Fibroblast of gingiva (primary cell): ENCODE measurements at regions not wholly inside any gene's neighbourhood (a gene's known extent, or its start where the extent isn't known, plus 50 kb on each side); places are given as distances from the start of the nearest gene placed in this dataset.

ENCODE experiments used
- DNase-seq: peaks from one replicate; pipeline ENCODE4 v3.0.0-alpha.2; 2011; ENCODE audit warnings: low read depth

DNA sequence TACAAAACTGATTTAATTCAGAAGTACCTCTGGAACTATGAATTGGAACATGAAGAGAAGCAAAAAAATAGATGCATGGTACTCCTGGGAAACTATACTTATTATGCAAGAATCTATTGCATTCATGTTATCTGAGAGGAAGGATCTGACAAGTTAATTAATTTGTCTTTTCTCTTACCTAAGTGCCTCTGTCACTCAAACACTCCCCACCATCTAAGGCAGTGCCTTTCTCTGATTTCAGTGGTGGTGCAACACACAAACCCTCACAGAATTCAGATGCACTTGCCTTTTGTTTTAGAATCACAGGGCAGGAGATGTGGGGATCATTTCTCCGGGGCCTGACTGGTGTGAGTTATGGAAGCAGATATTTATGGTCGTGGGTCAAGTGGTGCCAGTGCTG, 52.5 kb upstream of the C9orf72 start:
- no peak for DNase-seq

DNA sequence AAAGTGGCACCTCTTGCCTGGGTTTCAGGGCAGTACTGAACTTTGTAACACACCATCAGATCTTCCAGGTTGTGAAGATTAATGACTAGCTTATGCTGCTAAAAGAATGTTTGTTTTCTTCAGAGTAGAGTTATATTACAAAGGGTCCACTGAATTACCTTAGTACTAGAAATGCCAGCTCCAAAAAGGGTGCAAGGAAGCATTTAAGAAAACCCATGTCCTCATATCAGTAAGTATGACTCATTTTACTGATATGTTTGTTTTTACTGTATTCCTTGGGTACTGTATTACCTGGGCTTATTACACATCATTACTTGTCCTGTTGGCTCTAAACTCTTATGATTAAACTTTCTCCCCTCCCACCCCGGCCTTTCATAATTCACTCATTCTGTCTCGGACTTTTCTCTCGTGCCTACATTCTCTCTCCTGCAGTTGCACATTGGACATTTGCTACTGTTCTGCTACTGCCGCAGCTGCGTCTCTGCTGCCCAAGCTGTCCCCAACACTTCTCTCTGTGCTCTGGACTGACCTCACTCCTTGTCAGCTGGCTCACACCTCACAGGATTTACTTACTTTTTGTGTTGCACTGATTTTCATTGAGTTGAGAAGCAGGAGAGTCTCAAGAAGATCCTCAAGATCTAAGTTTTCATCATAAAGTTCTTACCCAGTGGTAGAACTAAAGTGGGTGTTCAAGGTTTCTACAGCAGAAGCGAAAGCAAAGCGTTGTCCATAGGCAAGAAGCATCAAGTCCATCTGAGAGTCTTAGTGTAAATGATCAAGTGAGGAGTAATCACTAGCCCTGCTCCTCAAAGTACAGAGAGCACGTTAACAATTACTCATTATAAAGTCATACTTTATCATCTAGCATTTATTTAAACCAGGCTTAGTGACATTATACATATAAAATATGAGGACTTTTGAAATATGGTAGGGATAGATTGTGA, 53.2 kb upstream of the C9orf72 start:
- no peak for DNase-seq

DNA sequence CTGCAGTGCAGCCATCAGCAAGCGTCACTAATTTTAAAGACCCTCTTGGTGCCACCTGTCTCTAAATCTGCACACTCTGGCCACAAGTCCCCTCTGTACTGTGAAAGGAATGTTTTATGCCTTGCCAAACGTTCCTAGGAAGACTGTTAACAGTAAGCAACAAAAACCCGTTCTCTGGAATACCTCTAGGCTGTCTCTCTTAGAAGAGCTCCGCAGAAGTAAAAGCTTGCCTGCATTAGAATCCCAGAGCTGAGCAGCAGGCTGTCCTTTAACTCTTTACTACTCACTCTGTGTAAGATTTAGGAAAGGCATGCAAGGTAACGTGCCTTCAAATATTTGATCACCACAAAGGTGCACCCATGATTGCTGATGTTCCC, 53.9 kb upstream of the C9orf72 start:
- DNase-seq, result no peak

DNA sequence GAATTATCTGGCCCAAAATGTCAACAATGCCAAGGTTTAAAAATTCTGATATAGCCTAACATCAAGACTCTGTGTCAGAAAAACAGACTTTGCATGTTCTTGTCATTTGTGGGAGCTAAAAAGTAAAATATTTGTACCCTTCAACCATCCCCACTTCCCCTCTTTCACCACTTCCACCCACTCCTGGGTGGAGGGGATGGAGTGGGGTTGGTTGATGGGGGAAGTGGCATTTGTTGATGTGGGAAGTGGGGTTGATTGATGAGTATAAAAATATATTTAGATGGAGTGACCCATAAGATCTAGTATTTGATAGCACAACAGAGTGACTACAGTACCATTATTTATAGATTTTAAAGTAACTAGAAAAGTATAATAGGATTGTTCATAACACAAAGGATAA, 55.0 kb upstream of the C9orf72 start:
- no peak for DNase-seq

DNA sequence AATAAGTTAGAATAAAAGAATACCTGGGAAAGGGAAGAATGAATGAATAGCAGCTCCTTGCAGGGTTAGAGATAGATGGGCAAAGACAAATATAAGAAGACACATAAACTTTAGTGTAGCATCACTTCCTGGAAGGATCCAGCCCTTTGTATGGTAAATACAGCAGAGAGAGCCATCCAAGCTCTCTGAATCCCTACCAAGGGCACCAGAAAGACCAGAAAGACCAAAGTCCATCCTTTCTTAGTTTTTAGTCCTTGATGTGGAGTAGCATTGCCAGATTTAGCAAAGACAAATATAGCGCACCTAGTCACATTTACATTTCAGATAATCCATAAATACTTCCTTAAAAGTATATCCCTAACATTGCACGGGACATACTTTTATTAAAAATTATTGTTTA, 56.1 kb upstream of the C9orf72 start:
- DNase-seq, result no peak

DNA sequence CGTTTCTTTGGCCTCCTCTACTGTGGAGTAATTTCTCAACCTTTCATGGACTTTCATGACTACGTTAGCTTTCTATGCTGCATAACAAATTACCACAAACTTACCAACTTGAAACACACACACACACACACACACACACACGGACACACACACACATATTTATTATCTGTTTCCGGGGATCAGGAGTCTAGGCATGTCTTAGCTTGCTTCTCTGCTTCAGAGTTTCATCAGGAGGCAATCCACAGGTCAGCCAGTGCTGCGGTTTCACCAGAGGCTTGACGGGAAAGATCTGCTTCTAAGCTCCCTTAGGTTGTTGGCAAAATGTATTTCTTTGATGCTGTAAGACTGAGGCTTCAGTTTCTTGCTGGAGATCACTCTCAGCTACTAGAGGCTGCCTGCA, 59.0 kb upstream of the C9orf72 start:
- DNase-seq, result no peak

DNA sequence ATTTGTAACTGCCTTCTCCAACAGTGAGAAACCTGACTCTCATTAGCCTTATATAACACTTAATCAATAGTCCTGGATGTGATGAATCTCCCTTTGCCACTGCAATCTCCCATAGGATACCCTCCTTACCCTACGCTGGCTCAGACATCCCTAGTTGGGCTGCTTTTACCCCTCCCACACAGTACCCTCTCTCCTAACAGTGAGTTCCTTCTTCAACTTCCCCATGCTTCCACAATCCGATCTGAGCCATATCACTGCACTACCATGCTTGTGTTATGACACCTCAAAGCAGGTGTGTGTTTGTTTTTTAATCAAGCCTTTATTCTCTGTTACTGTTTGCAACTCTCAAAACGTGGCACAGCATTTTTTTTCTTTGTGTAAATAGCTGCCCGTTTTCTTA, 60.5 kb upstream of the C9orf72 start:
- no peak for DNase-seq

DNA sequence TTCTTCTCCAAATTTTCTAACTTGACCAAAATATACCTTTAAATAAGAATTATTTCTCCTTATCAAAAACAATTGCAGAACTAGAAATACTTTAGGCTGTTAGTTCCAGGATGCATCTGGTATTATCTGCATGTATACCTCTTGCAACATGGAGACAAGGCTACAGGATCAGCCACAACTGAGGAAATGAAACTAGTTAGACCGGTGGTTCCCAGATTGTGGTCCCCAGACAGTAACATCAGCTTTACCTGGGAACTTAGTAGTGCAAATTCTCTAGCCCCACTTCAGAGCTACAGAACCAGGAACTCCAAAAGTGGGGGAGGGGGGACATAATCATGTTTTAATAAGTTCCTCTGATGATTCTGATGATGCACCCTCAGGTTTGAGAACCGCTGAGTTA, 61.6 kb upstream of the C9orf72 start:
- no peak for DNase-seq

DNA sequence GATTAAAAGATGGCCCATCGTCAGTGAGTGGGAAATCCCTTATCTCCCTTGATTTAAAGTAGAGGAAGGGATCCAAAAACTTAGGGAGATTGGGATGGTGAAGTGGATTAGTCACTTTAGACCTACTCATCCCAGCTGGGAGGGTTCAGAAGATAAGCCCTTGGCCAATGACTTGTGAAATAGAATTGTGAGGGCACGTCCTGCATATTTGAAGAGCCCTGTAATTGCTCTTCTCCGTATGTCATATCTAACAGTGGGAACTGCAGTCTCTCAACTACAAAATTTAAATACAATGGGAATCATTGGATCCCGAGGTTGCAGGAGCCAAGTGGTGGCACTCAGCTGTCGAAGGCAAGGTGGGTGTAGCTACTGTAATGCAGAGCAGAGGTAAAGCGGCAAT, 65.4 kb upstream of the C9orf72 start:
- DNase-seq, result no peak

DNA sequence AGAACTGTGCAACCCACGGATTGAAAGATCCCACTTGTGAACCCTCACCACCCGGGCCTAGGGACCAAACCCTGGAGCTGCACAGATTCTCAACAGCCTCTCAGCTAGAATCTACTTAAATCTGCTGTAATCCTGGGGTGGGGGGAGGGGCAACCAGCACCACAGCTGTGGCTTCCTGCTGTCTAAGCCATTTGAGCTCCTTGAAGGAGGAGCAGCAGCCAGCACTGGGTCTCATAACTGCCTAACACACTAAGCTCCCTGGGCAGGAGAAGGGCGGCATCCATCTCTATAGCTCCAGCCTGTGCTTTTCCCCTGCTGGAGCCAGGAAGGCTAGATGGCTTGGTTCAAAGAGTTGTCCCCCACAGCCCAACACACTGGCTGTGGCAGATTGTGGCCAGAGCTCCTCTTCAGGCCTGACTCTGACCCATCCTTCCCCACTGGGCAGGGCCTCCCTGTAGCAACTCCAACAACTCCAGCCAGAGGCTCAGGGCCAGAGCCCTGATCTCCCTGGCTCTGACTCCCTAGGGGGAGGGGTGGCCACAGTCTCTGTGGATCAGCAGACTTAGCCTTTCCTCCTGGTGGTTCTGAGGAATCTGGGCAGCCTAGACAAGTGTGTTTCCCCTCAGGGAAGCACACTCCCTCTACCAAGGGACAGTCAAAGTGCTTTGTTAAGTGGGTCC, 72.0 kb upstream of the C9orf72 start:
- DNase-seq, result no peak

DNA sequence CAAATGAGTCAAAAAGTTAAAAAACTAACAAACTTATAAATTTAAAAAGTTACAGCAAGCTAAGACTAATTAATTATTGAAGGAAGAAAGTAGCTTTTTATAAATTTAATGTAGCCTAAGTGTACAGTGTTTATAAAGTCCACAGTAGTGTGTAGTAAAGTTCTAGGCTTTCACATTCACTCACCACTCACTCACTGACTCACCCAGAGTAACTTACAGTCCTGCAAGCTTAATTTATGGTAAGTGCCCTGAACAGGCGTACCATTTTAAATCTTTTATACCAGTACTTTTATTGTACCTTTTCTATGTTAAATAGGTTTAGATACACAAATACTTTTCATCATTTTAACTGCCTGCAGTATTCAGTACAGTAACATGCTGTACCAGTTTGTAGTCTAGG, 80.0 kb upstream of the C9orf72 start:
- no peak for DNase-seq

DNA sequence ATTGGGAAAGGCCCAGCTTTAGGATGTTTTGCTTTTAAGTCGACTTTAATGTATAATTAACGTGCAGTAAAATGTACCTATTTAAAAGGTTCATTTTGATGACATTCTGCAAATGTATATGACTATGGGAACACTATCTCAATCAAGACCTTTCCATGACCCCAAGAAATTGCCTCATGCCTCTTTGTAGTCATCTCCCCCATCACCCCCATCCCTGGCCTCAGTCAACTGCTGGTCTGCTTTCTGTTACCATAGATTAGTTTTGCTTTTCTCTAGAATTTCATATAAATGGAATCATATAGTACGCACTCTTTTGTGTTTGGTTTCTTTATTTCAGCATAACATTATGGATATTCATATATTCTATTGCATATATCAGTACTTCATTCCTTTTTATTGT, 80.7 kb upstream of the C9orf72 start:
- DNase-seq, result no peak

DNA sequence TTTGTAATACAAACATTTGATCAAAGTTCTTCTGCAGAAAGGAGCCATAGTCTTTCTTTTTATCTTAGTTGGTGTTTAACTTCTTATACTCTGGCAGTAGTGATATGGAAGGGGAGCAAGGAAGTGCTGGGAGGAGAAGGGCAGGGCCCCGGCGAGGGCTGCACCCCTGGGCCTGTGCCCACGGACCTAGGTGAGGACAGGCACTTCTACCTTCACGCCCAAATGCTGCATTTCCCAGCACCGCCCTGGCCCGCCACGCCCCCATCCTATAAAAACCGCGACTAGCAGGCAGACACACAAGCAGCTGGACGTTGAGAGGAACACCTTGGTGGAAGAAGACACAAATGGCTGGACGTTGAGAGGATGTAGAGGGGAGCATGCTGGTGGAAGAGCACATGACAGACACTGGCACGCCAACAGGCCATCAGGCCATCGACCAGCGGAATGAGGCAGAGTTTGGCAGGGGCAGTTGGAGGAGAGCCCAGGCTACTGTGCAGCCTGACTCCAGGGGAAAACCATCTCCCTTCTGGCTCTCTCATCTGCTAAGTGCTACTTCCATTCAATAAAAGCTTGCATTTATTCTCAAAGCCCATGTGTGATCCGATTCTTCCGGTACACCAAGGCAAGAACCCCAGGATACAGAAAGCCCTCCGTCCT, 81.5 kb upstream of the C9orf72 start:
- no peak for DNase-seq

DNA sequence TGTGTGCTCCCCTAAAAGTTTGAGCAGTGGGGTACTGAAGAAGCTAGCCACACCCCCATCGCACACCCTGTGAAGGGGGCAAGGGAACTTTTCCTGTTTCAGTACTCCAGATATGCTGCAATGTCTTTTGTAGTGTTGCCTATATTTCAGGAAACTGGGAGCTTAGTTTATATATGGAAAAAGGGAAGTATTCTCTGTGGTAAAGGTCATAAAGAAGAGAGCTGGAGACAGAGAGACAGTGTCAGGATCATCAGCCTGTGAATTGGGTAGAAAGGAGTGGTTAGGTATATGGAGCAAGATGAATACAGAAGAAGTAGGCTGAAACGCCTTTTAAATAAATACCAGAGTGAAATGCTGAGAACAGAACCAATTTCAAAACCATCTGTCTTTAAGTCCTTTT, 82.2 kb upstream of the C9orf72 start:
- no peak for DNase-seq

DNA sequence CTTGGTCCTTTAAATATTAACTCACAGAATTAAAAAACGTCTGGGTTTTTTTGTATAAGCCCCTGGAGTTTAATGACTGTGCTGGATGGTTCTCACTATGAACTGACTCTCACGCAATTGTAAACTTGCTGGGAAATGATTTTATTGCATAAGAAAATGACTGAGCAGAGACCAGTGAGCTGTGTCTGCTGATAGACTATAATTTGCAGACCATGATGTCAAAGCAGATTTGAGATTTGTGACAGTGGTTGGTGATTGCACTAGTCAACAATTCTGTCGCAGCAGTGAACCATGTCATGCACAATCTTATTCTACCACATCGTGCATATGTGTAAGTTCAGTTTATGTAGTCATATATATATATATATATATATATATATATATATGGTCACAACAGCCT, 85.7 kb upstream of the C9orf72 start:
- DNase-seq, result no peak

DNA sequence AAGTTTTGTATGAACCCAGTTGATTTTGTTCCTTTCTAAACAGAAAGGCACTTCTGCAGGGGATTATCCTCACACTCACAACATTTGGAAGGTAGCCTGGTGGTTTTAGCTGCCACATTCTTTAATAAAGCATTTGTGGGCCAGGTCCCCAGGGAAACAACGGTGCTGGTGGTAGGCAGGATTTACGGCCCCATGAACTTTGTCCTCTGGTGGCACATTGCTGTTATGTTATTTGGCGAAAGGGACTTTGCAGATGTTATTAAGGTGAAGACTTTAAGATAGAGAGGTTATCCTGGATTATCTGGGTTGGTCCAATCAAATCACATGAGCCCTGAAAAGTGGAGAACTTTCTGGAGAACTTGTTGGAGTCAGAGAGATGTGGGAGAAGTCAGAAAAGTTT, 86.3 kb upstream of the C9orf72 start:
- DNase-seq, result no peak

DNA sequence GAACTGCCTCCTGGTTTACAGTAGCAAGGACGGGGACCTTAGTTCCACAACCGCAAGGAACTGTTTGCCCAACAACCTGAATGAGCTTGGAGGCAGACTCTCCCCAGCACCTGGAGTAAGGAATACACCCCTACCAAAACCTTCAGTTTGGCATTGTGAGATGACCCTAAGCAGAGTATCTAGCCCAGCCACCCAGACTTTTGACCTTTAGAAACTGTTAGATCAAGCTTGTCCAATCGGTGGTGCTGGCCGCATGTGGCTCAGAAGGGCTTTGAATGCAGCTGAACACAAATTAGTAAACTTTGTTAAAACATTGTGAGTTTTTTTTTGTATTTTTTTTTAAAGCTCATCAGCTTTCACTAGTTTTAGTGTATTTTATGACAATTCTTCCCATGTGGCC, 86.9 kb upstream of the C9orf72 start:
- no peak for DNase-seq

DNA sequence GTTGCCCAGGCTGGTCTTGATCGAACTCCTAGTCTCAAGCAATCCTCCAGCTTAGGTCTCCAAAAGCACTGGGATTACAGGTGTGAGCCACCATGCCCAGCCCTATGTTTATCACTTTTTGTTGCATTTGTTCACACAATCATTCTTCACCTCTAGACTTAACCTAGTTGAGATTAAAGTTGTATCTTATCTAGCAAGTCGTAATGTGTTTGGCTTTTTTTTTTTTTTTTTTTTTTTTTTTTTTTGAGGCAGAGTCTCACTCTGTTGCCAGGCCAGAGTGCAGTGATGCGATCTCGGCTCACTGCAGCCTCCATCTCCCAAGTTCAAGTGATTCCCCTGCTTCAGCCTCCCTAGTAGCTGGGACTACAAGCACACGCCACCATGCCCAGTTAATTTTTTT, 90.2 kb upstream of the C9orf72 start:
- DNase-seq, result no peak

DNA sequence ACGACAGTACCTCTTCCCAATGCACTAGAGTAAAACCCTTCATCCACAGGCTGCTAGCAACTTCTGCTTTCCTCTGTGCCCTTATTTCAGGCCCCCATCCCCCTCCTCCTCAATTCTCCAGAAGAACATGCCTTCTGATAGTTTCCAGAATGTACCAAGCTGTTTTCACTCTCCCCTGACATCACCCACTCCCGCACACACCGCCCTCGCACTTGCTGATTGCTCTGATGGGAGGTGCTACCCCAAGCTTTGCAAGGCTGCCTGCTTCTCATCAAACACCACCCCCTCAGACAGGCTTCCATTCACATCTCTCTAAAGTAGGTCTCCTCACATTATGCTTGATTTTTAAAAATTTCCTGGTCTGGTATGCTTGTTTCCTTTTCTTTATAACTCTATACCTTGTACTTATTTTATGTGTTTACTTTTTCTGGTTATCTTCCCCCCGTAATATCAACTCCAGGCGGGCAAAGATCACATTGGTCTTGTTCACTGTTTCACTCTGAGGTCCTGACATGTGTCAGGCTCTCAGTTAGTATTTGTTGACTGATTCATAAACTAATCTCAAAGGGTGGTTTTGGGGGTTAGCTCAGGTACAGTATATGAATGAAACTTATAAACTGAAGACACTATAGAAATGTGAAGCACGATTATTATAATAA, 91.0 kb upstream of the C9orf72 start:
- DNase-seq, result no peak

DNA sequence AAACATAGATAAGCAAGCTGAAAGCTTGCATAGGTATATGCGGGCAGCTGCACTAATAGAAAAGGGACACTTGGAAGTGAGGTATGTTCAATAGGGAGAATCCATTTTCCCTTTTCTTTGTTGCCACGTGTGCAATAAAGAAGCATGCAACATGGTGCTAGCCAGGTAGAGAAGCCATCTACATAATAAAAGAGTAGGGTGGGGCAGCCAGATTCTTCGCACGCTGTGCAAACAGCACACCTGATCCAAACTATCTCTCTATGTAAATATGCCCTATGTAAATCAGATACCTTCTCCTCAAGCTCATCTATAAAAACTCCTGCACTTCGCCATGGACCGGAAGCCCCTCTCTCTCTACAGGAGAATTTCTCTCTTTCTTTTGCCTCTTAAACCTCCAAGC, 91.9 kb upstream of the C9orf72 start:
- no peak for DNase-seq

DNA sequence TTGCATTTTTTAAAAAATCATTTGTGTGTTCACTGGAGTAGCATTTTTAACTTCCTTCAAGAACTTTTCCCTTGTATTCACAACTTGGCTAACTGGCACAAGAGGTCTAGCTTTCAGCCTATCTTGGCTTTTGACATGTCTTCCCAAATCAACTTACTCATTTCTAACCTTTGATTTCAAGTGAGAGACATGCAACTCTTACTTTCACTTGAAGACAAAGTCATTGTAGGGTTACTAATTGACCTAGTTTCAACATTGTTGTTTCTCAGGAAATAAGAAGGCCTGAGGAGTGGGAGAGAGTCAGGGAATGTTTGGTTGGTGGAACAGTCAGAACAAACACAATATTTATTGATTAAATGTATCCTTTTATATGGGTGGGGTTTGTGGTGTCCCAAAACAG, 95.0 kb upstream of the C9orf72 start:
- no peak for DNase-seq

DNA sequence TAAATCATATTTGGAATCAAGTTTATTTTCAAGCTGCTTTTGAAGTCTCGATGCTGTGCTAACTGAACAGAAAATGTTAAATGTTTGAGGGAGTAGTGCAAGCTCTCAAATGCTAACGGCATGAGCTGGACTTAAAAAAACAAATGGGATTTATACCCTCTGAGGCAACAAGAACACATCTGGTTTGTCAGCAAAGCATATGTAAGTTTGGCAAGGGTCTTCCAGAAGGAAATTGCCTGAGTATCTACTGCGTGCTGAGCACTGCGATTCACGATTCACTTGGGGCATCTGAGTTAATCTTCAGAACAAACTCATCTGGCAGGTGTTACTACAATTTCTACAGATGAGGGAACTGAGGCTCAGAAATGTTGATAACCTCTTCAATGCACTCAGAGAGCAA, 98.4 kb upstream of the C9orf72 start:
- DNase-seq, result no peak

DNA sequence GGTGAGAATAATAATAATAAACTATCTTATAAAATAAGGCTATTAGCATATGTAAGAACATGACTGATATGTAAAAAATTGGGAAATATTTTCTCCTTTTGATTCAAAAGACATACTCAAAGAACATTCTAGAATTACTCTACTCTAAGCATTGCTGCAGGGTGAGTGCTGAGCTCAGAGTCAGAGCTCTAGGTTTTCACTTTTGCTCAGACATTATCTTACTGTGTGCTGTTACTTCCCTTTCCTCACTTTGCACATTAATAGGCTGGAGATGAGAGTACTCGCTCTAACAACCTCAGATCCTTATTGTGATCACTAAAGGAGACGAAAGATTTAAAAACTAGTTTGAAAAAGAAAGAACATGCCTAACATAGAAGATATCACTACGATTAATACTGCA, 99.4 kb upstream of the C9orf72 start:
- no peak for DNase-seq
